ENCODE measurements at regions not wholly inside any gene's neighbourhood (a gene's known extent, or its start where the extent isn't known, plus 50 kb on each side); places are given as distances from the start of the nearest gene placed in this dataset.

DNA sequence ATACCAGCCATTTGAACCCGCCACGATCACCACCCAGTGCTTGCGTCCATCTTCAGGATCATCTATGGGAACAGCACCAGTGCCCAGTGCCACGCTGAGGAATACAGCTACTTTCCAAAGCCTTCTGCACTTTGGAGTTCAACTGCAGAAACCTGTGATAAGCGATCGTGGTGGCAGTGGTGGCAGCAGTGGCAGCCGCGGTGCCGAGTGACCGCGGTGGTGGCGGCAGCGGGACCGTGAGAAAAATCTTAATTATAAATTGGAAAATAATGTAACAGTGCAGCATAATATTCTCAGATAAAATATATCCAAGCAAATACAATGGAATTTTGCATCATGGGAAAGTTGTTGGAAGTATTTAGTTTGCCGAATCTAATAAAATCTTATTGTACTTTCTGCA lies 2270.9 kb downstream of the PCDH9 start:
- no peak for DNase-seq (ENCODE audit: extremely low read depth in 1 of 11, low read depth in 9 of 11, low spot score in 4 of 11)

DNA sequence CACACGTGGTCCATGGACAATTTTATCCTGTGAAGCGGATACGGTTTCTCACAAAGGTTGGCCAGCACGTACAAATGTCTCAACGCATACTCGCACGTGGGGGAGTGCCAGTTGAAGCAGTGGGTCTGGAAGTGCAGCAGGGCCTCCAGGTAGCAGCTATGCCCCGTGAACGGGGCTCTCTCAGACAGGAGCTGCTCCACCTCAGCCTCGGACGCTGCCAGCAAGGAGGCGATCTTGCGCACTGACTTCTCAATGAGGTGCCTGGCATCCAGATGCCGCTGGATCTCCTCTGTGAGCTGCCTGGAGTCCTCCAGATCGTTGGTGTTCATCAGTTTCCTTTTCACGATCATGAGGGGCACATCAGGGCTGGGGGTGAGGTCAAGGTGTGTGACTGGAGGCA lies 2272.0 kb downstream of the PCDH9 start:
- no peak for DNase-seq (ENCODE audit: extremely low read depth in 1 of 11, low read depth in 9 of 11, low spot score in 4 of 11)

DNA sequence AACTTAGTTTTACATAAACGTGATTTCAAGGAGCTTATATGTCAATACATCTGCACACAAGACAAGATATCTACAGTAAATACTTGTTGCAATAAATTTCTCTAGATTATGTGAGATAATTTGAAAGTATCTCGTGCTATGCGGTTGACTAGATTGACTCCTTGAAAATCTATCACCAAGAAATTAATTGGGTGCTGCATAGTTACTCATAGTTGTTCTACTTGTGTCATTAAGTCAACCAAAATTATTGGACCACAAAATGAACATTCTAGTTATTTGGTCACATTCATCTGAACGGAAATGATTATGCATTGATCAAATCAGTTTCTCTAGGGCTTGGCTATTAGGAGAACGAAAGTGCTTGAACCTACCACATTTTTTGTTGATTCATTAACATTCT lies 2291.5 kb downstream of the PCDH9 start:
- no peak for DNase-seq (ENCODE audit: extremely low read depth in 1 of 11, low read depth in 9 of 11, low spot score in 4 of 11)

DNA sequence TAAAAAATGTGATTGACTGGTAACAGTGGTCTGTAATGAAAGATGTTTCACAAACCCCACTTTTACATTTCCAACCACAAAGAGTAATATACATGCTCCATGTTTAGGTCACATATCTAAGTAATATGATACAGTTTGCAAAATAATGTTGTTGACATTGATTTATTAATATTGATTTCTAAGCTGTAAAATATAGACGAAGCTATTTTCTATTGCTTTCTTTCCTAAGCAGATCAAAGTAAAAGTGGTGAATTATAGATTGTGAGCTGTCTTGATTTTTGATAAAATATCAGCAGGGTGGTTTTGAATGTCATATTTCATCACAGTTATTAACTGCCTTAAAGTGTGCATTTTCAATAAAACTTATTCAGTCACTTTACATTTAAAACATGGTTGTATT lies 2292.8 kb downstream of the PCDH9 start:
- no peak for DNase-seq (ENCODE audit: extremely low read depth in 1 of 11, low read depth in 9 of 11, low spot score in 4 of 11)

DNA sequence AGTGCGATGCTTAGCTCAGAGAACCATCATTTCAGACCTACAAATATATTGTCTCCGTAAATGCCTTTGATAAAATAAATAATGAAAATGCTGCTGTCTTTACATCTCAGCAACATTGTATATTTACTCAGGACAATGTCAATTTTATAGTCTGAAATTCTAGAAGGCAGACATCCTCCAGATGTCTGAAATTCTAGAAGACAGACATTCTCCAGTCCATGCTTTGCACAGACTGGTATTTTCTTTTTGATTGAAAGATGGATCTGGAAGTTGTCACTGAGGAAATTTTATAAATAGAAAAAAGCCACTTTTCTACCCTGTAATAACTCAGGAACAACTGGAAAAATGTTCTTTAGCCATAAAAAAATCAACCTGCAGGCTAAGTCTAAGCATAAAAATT lies 2293.3 kb downstream of the PCDH9 start:
- DNase-seq (ENCODE audit: extremely low read depth in 1 of 11, low read depth in 9 of 11, low spot score in 4 of 11): no peak

DNA sequence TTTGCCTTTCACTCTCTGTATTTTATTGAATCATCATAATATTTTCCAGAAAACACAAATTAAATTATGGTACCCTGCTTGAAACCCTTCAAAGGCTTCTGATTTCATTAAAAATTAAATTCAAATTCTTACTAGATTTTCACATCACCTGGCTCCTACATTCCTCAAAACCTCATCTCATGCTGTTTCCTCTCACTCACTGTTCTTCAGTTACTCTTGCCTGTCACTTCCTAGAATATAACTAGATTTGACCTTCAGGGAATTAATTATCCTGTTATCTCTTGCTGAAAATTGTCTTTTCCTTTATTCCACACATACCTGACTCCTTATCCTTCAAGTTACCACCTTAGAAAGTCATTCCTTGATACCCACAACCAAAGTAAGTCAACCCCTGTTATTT lies 2294.7 kb downstream of the PCDH9 start:
- DNase-seq (ENCODE audit: extremely low read depth in 1 of 11, low read depth in 9 of 11, low spot score in 4 of 11): no peak

DNA sequence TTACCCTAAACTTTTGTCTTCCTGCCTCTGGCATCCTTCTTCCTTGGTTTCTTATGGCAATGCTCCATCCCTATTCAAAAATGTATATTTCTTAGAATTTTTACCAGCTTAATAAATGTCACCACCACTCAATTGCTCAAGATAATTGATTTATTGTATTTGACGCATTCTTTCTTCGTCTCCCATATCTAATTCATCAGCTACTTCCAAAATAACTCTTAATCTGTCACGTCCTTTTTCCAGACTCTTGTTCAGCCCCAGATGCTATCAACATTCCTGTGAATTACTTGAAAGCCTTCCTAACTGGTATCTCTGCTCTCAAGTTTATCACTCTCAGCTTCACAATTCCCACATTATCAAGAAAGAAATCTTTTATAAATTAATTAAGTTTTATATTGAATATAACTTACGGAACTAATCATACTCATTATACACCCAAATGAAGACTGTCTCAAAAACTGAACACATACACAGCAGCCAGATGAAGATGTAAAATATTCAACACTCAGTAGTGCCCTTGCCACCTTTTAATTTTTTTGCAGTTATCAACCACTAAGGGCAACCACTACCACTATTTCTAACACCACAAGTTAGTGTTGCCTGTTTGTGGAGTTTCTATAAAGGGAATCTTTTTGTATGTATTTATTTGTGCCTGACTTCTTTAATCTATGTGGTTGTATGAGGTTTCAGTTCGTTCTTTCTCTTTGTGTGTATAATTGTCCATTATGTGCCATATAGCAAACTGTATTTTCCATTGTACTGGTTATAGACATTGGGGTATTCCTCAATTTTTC lies 2295.4 kb downstream of the PCDH9 start:
- DNase-seq (ENCODE audit: extremely low read depth in 1 of 11, low read depth in 9 of 11, low spot score in 4 of 11): no peak

DNA sequence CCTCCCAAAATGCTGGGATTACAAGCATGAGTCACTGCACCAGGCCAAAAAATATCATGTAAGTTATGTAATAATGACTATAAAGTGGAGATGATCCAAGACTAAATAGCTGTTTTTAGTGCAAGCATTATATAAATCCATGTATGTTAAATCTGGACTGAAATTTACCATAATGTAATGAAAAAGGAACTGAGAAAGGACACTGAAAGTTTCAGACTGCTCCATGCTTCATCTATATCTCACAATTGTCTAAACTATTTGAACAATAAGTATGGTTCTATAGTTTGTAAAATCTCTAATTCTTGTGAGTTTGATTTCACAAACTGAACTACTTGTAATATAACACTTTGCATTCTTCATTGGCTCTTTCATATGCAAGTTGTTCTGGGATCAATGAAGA lies 2299.5 kb downstream of the PCDH9 start:
- DNase-seq (ENCODE audit: extremely low read depth in 1 of 11, low read depth in 9 of 11, low spot score in 4 of 11): no peak

DNA sequence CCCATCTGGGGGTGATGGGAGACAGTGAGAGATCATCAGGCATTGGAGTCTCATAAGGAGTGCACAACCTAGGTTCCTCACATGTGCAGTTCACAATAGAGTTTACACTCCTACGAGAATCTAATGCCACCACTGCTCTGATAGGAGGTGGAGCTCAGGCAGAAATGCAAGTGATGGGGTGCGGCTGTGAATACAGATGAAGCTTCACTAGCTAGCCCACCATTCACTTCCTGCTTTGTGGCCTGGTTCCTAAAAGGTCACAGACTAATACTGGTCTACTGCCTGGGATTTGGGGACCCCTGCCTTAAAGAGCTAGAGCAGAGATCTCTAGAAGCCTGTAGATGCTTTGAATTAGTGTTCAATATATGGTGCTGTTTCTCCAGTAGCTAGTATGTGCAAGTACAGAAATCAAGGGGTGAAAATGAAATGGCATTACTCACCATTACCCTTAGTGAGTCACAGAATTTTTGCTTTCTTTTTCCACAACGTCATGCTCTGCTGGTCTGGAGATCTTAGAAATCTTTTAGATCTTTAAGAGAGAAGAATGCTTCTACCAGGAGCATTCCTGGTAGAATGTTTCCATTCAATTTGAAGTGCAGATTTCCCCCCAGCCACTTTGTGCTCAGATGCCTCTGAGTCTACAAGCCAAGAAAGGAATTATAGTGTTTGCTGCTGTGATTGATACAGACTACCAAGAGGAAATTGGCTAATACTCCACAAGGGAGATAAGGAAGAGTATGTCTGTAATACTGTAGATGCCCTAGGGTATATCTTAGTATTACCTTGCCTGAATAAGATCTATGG lies 2301.2 kb downstream of the PCDH9 start:
- no peak for DNase-seq (ENCODE audit: extremely low read depth in 1 of 11, low read depth in 9 of 11, low spot score in 4 of 11)

DNA sequence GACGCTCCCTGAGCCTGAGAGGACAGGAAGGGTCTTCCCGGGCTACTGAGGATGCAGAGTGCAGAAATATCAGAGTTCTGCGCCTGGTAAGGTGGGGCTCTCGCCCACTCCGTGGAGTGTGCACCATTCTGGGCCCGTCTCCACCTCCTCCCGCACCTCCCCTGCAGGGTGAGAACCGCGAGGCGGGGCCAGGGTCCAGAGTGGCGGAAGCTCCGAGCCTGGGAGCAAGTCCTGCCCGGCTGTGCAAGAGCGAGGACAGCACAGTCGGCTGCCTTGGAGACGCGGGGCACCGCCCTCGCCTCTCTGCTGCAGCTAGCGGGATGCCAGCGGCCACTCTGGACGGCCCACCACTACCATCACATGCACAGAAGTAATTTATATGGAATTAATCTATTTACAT lies 2304.4 kb downstream of the PCDH9 start:
- DNase-seq (ENCODE audit: extremely low read depth in 1 of 11, low read depth in 9 of 11, low spot score in 4 of 11): no peak

DNA sequence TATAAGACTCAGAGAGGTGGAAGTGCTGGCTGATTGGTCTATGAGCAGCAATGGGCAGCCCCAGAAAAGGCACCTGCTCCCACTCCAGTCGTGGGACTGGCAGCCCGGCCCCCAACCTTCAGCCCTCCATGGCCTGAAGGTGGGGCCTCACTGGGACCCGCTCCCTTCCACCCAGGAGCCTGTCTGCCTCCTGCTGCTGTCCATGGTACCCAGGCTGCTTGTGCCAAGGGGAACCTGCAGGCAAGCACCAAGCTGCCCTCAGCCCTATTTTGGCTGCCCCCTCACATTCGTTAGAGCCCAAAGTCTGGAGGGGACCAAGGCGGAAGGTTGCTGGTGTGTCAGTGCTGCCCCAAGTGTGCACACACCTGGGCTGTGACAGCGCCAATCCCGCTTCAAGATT lies 2304.9 kb downstream of the PCDH9 start:
- peak in 6 of 11 donors; percentile 1 to 7 (median 4) for DNase-seq (ENCODE audit: extremely low read depth in 1 of 11, low read depth in 9 of 11, low spot score in 4 of 11)

DNA sequence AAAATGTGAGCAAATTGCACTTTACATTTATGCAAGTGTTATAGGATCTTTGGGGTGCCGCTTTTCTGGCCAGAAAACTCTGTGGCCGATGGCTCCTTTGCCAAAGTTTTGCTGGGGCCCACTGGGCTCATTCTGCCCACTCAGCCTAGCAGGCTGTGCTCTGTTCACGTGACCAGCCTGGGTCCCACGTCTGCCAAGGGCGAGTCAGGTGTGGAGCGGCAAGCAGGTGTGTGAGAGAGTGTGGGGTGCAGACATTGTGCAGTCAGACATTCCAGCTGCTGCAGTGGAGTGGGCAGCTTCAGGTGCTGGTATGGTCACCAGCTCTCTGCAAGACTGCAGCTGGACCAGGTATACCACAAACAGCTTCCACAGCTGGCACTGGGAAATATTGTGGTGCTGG lies 2305.7 kb downstream of the PCDH9 start:
- DNase-seq (ENCODE audit: extremely low read depth in 1 of 11, low read depth in 9 of 11, low spot score in 4 of 11): no peak

DNA sequence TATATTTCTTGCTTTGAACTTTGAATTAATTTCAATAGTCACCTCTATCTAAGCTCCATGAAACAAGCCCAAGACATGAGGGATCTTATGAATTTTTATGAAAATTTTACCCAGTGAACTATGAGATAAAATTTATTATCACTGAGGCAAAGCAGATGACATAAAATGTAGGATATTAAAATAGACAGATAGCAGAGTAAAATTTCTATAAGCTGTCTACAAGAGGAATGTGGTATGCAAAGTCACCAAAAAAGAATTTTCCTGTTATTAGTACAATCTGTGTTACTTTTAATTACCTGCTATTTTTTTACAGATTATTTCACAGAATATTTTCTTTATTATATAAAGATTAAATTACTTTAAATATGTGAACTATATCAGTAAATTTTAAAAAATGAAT lies 2312.6 kb downstream of the PCDH9 start:
- DNase-seq (ENCODE audit: extremely low read depth in 1 of 11, low read depth in 9 of 11, low spot score in 4 of 11): no peak

DNA sequence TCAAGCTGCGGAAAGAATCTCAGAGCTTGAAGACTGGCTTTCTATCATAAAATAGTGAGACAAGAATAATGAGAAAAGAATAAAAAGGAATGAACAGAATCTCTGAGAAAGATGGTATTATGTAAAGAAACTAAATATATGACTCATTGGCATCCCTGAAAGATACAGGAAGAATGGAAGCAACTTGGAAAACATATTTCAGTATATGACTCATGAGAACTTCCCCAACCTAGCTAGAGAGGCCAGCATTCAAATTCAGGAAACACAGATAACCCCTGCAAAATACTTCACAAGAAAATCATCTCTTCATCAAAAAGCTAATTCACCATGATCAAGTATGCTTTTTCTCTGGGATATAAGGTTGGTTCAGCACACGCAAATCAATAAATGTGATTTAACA lies 2318.0 kb downstream of the PCDH9 start:
- DNase-seq (ENCODE audit: extremely low read depth in 1 of 11, low read depth in 9 of 11, low spot score in 4 of 11): no peak

DNA sequence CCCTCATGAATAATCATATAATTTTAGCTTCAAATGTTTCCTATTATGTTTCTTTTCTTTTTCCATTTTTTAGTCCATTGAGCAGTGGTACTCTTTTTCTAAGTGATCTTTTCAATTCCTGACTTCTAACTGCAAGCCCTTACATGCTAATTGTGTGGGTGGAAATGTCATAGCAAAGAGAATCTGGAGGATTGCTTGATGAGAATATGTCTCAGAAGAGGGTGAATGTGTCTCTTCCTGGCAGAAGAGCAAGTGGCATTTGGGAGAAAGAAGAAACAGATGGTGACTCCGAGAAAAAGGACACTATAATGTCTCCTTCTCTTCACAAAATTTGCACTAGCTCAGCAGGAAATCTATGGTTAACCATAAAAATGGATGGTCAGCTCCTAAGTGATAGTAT lies 2320.0 kb downstream of the PCDH9 start:
- DNase-seq (ENCODE audit: extremely low read depth in 1 of 11, low read depth in 9 of 11, low spot score in 4 of 11): no peak

DNA sequence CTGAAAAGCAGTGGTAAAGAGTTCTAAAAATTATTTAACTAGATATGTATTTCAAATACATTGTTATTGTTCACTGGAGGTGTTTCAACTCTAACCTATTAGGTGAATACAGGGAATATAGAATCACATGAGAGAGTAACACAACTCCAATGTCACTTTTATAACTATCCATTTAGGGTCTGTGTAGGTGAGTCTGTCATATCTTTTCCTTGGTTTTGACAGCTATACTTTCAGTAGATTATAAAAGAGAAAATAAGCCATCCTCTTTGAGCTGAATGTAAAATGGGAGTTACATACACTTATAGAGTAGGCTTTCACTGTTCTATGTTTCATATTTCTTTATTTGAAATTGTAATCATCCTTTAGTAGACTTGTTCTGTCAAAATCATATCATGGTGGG lies 2321.0 kb downstream of the PCDH9 start:
- DNase-seq (ENCODE audit: extremely low read depth in 1 of 11, low read depth in 9 of 11, low spot score in 4 of 11): no peak

DNA sequence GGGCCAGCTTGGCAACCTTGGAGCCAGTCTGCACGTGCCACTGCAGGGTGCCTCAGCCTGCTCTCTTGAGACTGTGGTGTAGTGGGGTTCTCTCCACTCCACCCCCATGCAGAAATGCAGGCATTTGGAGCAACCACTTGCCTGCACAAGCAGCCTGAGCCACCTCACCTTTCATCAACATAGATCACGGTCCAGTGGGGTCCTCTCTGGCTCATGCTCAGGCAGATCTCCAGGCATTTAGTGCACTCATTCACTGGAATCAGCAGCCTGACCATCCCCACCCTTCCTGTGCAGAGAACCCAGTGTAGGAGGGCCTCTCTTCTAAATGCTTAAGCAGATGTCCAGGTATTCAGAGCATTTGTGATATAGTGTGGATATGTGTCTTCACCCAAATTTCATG lies 2330.1 kb downstream of the PCDH9 start:
- DNase-seq (ENCODE audit: extremely low read depth in 1 of 11, low read depth in 9 of 11, low spot score in 4 of 11): no peak

DNA sequence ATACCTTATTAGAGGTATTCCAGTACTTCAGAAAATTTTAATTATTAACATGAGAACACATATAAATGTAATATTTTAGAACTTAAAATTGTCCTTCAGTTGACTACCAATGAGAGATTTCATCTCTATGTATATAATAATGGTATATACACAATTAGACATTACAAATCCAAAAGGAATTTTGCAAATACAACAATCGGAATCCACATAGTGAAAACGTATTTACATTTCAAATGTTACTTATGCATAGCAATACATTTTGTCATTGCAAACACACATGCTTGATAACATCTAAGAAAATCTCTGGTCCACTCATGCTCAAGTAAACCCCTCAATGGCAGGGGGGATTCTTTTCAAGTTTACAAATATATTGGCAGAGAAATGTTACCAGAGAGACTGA lies 2345.2 kb downstream of the PCDH9 start:
- no peak for DNase-seq (ENCODE audit: extremely low read depth in 1 of 11, low read depth in 9 of 11, low spot score in 4 of 11)

DNA sequence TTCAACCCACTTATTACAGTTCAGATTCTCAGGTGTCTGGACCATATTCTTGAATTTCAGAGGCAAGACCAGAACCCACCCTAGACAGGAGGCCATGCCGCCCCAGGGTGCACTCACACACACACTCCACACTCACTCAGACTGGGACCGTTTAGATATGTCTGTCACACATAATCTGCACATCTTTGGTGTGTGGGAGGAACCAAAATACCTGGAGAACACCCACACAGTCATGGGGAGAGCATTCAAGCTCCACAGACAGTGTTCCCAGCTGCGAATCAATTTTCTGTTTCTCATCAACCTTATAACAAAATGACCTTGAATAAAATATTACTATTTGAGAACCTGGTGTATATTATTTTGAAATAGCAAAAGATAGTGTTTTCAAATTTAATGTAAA lies 2353.0 kb downstream of the PCDH9 start:
- DNase-seq (ENCODE audit: extremely low read depth in 1 of 11, low read depth in 9 of 11, low spot score in 4 of 11): no peak

DNA sequence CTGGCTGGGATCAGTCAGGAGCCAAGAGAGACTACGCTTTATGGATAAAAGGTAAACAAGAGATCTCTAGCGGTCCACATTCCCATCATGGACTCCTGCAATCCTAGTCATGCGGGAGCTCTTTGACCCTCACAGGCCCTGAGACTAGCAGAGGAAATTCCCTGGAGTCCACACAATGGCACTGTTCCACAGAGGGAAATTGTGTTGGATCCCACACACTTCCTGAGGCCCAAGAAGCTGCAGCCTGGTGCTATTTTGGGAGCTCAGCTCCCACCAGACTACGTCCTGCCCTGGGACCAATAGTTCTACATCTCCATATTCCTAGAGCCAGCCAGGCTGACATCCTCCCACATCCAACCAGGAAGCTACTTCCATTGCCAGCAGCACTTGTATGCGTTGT lies 2358.4 kb downstream of the PCDH9 start:
- no peak for DNase-seq (ENCODE audit: extremely low read depth in 1 of 11, low read depth in 9 of 11, low spot score in 4 of 11)

DNA sequence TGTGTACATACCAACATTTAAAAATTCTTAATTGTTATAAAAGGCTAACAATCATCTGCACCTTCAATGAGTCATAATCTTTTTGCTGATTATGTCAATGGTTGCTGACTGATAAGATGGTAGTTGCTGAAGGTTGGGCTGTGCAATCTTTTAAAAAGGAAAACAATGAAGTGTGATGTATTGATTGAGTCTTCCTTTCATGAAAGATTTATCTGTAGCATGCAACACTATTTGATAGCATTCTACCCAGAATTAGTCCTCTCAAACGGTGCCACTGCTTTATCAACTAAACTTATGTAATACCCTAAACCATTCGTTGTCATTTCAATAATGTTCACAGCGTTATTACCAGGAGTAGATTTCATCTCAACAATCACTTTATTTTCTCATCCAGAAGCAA lies 2360.6 kb downstream of the PCDH9 start:
- DNase-seq (ENCODE audit: extremely low read depth in 1 of 11, low read depth in 9 of 11, low spot score in 4 of 11): no peak

Measured in renal cortex interstitium (tissue), 11 donors.